GM19468 (cell line): ENCODE measurements at regions not wholly inside any gene's neighbourhood (a gene's known extent, or its start where the extent isn't known, plus 50 kb on each side); places are given as distances from the start of the nearest gene placed in this dataset.

ENCODE experiments used
- ATAC-seq: cut with Tn5 transposase; IDR thresholded peaks from one replicate; pipeline ENCODE4 v1.9.1; 2021; ENCODE audit warnings: mild to moderate bottlenecking, moderate library complexity, moderate number of reproducible peaks; ENCODE audit not compliant: unreplicated experiment; ENCODE audit errors: extremely low read depth

GRCh38 chr1:239538239-239538988 lies 152.0 kb downstream of the CHRM3 start:
- no peak for ATAC-seq

- ATAC-seq, result no peak
Observed at GRCh38 chr1:239539051-239539450, 152.7 kb downstream of the CHRM3 start.

- no peak for ATAC-seq
Observed at GRCh38 chr1:239539812-239540211, 153.4 kb downstream of the CHRM3 start.

GRCh38 chr1:239543873-239544272 lies 157.5 kb downstream of the CHRM3 start:
- ATAC-seq, result no peak

- no peak for ATAC-seq
Observed at GRCh38 chr1:239545466-239545865, 159.1 kb downstream of the CHRM3 start.

GRCh38 chr1:239547987-239548386 lies 161.6 kb downstream of the CHRM3 start:
- no peak for ATAC-seq

- no peak for ATAC-seq
Observed at GRCh38 chr1:239550178-239550577, 163.8 kb downstream of the CHRM3 start.

GRCh38 chr1:239555350-239555749 lies 169.0 kb downstream of the CHRM3 start:
- ATAC-seq, result no peak

- no peak for ATAC-seq
Observed at GRCh38 chr1:239558559-239558958, 172.2 kb downstream of the CHRM3 start.

- ATAC-seq, result no peak
Observed at GRCh38 chr1:239558991-239559390, 172.6 kb downstream of the CHRM3 start.

- no peak for ATAC-seq
Observed at GRCh38 chr1:239560921-239561320, 174.6 kb downstream of the CHRM3 start.

GRCh38 chr1:239562095-239562494 lies 175.7 kb downstream of the CHRM3 start:
- ATAC-seq, result no peak

- no peak for ATAC-seq
Observed at GRCh38 chr1:239563681-239564080, 177.3 kb downstream of the CHRM3 start.

GRCh38 chr1:239566074-239566473 lies 179.7 kb downstream of the CHRM3 start:
- no peak for ATAC-seq

- no peak for ATAC-seq
Observed at GRCh38 chr1:239570878-239571277, 184.5 kb downstream of the CHRM3 start.

GRCh38 chr1:239572183-239572582 lies 185.8 kb downstream of the CHRM3 start:
- ATAC-seq, result no peak

GRCh38 chr1:239574112-239574511 lies 187.7 kb downstream of the CHRM3 start:
- ATAC-seq, result no peak

GRCh38 chr1:239575113-239575512 lies 188.7 kb downstream of the CHRM3 start:
- no peak for ATAC-seq

GRCh38 chr1:239583536-239583935 lies 197.2 kb downstream of the CHRM3 start:
- no peak for ATAC-seq

GRCh38 chr1:239586128-239586527 lies 199.8 kb downstream of the CHRM3 start:
- no peak for ATAC-seq

- ATAC-seq, result no peak
Observed at GRCh38 chr1:239587066-239587465, 200.7 kb downstream of the CHRM3 start.
